H1 (cell line): ENCODE measurements at regions not wholly inside any gene's neighbourhood (a gene's known extent, or its start where the extent isn't known, plus 50 kb on each side); places are given as distances from the start of the nearest gene placed in this dataset.

Experiments used
- CTCF ChIP-seq, 3 experiments: IDR thresholded peaks; 1 replicate in 2 of 3; 2 replicates in 1 of 3; pipeline versions ENCODE4 v1.5.1 to v1.6.1; 2011; ENCODE audit warnings: low read length in 3 of 3, mild to moderate bottlenecking in 3 of 3, inconsistent platforms in 2 of 3, low read depth in 1 of 3, moderate library complexity in 1 of 3; ENCODE audit not compliant: insufficient read depth in 1 of 3; ENCODE audit errors: control extremely low read depth in 1 of 3
- POLR2A ChIP-seq, 2 experiments: IDR thresholded peaks; 1 replicate in 1 of 2; 2 replicates in 1 of 2; pipeline ENCODE4 v1.6.1; 2011; ENCODE audit warnings: low read depth in 2 of 2, low read length in 2 of 2, mild to moderate bottlenecking in 2 of 2; ENCODE audit errors: control extremely low read depth in 1 of 2
- RFX5 ChIP-seq: IDR thresholded peaks from 2 replicates; pipeline ENCODE4 v1.6.1; 2011; ENCODE audit warnings: low read depth, low read length, improper control_type of control experiment, borderline replicate concordance
- TAF1 ChIP-seq: IDR thresholded peaks from 2 replicates; pipeline ENCODE4 v1.6.1; 2011; ENCODE audit warnings: mild to moderate bottlenecking, low read depth, low read length

GRCh38 chr9:74205056-74205455, 292.1 kb upstream of the RORB start:
- TF ChIP-seq RFX5 (no peak), POLR2A (IDR thresholded peaks at IDR 0.05; ENCODE audit: control extremely low read depth in 1 of 2, low read depth in 2 of 2, low read length in 2 of 2) (no peak), TAF1 (no peak), CTCF (IDR thresholded peaks at IDR 0.05; ENCODE audit: control extremely low read depth in 1 of 3, insufficient read depth in 1 of 3, low read depth in 1 of 3, low read length in 3 of 3) (no peak)
